Activated CD4-positive, alpha-beta T cell treated with anti-CD3 and anti-CD28 coated beads for 4 hours (primary cell): ENCODE measurements at regions not wholly inside any gene's neighbourhood (a gene's known extent, or its start where the extent isn't known, plus 50 kb on each side); places are given as distances from the start of the nearest gene placed in this dataset.
"Not testable (repeated sequence)": the region's sequence is repeated elsewhere in the genome, so short reads cannot be mapped to it uniquely, and the experiment has no call there.

Experiments
- DNase-seq, 2 donors: peaks; one replicate each; pipeline ENCODE4 v3.0.0-alpha.2; 2020

DNA sequence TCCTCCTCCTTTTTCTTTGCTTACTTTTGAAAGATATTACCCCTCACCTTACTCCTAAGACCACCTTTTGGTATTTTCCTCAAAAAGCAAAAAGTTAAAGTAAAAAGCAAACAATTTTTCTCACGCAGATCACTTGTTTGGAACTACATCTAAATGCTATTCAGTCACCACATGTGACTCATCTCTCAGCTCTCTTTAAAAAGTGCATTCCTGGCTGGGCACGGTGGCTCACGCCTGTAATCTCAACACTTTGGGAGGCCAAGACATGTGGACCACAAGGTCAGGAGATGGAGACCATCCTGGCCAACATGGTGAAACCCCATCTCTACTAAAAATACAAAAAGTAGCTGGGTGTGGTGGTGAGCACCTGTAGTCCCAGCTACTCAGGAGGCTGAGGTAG lies 218.0 kb downstream of the HS3ST3B1 start:
- DNase-seq: not testable (repeated sequence)

DNA sequence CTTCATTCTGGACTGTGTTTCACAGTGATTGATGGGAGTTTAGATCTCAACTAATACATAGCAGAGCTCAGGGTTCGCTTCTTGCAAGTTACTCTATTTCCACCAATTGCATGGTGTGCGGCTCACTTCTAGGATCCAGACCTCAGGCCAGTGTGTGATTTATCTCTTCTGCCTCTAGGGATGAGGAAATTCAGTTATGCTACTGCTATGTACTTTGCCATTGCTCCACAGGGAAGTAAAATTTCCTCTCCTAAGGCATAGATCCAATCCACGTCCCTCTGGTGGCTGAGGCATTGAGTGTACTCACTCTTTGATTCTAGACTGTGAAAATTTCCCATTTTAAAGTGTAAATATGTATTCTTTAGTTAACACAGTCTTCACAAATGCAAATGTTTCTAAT lies 214.1 kb downstream of the HS3ST3B1 start:
- DNase-seq: no peak

DNA sequence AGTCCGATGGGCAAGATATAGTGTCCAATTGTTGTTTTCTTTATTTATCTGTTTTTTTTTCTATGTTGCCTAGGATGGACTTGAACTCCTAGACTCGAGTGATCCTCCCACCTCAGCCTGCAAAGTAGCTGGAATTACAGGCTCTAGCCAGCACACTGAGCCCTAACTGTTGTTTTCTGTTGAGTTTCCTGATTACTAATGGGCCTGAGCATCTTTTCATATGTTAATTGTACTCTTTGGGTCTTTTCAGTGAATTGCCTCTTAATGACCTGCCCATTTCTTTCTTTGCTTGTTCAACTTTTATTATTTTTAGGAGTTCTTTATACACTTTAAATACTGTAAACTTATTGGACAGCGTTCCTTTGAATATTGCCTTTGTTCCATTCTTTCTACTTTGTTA lies 213.0 kb downstream of the HS3ST3B1 start:
- DNase-seq: no peak

DNA sequence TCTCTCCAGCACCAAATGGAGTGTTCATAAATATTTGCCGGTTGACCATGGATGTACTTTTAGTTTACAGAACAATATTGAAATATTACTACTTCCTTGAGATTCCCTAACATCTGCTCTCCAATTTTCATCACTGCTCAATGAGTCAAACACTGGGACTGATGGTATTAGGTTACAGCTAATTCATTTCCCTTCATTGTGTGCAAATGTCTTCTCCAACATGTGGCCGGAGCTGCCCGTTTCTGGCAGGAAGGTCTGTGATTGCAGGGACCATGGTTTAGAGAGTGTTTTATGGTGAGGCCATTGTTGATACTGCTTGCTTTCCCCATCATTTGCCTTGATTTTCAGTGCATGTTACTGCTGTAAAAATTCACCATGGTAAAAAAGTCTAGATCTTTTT lies 209.3 kb downstream of the HS3ST3B1 start:
- DNase-seq: no peak

DNA sequence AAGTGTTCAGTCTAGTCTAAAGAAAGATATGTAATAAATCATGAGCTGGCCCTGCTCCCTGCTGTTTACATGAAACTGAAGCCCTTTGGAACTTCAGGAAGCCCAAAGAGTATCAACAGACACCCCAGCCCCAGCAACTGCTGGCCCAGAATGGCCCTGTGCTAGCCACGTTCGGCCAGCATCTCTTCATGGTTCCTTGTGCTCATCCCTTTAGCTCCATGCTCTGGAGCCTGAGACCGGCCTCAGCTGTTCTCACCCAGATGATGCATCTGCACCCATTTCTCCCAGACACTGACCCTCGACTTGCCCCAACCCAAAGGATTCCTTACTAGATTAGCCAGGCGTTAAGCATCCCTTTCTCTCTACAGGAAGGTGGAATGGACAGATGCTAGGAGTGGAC lies 207.3 kb downstream of the HS3ST3B1 start:
- no peak for DNase-seq

DNA sequence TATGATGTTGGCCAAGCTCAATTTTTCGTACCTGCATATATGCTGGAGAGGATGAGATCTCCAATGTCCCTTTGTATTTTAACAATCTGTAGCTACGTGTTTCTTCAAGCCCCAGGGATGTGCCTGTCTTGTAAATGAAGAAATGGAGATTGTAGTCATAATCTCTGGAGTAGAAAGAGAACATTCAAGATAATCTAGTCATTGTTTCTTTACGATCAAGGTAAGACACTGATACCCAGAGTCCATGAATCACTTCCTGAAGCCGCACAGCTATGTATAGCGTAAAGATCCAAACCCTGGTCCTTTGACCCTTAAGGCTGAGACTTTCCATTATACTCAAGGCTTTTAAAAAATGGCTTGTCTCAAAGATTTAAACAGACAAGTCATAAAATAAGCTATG lies 205.5 kb downstream of the HS3ST3B1 start:
- no peak for DNase-seq

DNA sequence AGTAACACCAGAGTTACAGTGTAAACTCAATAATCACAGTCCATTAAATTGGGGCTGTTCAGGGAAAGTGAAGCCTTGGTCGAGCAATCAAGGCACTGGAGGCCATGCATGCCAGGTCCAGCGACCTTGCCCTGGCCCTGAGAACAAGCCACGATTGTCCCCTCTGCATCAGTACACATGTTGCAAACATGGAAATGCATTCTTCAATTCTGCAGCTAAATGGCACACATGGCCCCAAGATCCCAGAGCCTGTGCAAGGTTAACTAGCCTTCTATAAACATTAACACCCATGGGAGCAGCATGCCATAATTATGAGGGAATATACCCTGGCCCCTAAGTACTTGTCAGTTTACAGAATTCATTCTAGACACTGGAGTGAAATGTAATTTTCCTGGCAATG lies 204.7 kb downstream of the HS3ST3B1 start:
- no peak for DNase-seq

DNA sequence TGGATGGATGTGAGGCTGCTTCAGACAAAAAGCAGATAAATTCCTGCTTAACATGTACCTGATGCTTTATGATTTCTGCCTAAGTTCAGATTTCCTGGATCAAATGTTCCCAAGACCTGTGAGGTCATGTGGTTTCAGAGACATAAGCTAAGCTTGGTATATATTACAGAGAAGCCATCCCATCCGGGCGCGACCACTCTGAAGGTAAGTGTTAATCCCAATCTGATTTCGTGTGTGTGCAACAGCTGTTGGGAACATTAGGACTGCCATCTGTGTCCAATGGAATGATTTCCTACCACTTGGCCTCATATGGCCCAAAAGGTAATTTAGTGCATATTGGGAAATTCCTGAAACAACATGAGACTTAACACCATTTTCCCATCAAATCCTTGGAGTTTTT lies 199.1 kb downstream of the HS3ST3B1 start:
- no peak for DNase-seq

DNA sequence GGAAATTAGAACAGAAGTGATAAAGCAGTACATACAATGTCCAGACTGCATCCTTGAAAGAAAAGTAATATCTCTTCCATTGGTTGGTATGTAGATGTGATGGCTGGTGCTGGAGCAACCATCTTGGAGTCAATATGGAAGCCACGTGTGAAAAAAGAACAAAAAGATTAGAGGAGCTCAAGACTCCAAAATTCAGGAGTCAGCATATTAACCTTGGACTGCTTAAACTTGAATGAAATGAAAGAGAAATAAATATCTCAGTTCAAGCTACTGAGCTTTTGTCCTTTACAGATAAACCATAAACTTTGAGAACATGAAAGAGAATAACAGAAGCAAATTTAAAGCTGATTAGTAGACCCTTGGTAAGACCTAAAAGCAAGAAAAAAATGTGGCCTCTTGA lies 197.9 kb downstream of the HS3ST3B1 start:
- no peak for DNase-seq

DNA sequence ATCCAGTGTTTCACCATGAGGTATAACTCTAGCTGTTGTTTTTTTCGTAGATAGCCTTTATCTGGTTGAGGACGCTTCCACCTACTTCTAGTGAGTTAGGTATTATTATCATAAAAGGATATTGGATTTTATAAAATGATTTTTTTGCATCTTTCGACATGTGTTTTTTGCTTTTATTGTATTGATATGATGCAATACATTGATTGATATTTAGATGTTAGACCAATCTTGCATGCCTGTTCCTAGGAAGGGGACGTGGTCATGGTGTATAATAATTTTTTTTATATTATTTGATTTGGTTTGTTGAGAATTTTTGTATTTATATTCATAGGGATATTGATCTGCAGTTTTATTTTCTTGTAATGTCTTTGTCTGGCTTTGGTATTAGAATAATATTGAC lies 193.3 kb downstream of the HS3ST3B1 start:
- no peak for DNase-seq

DNA sequence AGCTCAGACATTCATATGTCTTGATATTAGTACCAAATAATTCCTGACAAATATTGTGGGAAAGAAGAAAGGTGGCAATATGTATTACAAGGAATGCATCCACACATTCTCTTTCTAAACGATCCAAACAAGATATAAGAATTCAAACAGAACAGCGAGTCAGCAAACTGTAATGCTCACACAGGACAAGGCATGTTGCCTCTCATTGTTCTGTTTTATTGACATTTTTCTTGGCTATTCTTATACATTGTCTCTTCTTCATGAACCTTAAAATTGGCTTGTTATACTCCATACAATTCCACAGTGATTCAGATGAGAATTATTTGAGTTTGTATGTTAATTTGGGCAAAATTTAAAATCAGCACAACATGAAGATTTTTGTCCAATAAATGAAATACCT lies 189.1 kb downstream of the HS3ST3B1 start:
- no peak for DNase-seq

DNA sequence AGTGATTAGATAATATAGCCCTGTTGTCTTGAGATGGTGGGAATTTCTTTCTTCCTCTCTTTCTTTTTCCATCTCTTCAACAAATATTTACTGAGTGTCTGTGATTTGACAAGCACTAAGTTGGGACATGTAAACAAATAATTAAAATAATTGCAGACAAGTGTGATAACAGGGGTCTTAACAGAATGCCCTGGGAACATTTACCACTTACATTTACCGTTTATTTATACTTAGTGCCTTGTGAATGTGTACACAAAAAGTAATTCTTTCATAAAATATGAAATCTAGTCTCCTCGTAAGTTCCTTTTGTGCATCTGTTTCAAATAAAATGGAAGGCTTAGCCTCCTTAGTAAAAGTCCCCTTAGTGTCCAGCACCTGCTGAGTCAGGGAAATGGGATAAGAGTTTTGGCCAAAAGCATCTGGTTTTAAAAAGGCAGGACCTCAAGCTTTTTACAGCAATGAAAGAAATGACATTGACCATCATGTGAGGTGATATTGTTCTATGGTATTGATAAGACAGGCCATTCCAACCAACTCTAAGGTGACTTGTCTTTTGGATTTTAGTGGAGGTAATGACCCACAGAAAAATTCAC lies 188.2 kb downstream of the HS3ST3B1 start:
- DNase-seq: no peak

DNA sequence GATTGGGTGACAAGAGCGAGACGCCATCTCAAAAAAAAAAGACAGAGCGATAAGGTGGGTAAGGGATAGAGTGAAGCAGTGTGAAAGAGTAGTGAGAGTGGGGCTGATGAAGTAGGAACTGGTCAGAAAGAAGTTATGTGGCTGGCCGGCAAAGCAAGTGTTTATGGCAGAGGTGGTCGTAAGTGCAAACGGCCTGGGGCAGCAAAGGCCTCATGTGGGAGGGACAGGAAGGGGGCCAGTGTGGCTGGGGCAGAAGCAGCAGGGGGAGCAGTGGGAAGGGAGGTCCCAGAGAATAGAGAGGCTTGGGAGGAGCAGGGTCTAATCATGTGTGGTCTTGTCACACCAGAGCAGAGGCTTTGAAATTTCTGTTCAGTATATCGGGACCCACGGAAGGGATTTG lies 186.2 kb downstream of the HS3ST3B1 start:
- no peak for DNase-seq

DNA sequence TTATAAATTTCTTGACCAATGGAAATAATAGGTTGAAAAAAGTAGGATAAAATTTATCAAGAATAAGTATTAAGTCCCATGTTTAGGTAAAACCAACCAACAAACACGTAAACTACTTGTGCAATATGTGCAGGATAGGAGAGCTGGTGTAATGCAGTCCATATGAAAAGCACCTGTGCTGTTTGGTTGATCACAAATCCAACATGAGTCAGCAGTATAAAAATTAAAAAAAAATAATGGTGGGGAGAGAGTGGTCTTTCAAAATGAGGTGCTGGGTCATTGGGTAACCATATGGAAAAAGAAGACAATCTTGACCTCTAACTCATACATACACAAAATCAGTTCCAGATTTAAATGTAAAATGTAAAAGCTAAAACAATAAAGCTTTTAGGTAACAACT lies 181.8 kb downstream of the HS3ST3B1 start:
- no peak for DNase-seq

DNA sequence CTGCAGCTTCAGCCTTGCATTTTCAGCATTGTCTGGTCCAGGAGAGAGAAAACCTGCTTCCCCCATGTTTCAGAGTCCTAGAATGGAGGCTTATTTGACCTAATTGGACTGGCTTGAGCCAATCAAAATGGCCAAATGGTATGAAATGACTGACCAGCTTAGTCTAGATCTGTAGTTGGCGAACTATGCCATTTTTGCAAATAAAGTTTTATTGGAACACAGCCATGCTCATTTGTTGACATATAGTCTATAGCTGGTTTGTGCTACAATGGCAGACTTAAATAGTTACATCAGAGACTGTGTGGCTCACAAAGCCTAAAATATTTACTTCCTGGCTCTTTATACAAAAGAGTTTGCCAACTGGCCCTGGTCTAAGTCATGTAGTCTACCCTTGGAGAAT lies 180.8 kb downstream of the HS3ST3B1 start:
- no peak for DNase-seq

DNA sequence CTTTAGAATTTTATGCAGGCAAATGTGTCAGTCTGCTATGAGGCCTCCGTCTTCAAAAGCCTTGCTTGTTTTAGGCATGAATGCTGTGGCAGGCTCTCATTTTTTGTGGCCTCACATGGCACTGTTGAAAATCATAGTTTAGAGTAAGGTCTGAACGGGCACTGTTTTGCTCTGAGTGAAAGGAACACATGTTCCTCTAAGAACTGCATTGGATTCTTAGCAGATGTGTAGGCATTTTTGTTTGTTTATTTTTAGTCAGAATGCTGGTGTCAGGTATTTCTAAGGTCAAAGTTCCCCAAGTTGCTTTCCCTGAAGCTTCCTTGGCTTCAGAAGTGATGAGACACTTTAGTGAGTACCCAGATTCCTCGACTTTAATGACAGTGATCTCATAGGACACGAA lies 173.7 kb downstream of the HS3ST3B1 start:
- no peak for DNase-seq

DNA sequence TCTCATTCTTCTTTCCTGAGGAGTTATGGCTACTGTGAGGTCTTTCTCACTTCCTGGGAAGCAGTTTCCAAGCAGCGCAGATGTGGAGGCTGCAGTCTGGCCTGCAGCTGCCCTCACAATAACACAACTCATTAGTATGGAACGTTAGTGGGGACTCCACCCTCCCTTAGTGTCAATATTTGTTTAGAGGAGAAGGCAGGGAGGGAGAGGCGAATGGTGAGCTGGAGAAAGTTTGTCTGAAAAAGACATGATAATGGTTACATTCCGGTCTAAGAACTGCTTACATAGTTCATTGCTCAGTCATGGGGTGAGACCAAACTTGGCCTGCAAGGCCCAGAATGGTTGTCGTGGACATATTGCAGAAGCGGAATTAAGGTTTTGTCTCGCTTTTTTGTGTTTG lies 170.2 kb downstream of the HS3ST3B1 start:
- DNase-seq: no peak

DNA sequence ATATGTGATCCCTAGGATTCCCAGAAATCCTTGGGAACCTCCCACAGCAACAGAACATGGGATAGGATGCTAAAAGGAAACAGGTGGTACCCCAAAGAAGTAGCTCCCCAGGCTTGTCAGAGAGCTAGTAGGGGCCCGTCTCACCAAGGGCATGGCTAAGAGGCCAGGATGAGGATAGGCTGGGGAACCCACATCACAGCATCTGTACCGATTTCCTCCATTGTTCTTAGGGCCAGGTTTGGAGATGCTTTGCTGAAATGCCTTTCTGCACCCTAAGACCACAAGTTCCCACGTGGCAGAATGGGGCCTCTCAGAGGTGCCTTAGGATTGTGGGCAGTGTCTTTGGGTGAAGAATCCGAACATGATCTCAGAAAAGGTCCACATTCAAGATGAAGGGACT lies 169.5 kb downstream of the HS3ST3B1 start:
- no peak for DNase-seq

DNA sequence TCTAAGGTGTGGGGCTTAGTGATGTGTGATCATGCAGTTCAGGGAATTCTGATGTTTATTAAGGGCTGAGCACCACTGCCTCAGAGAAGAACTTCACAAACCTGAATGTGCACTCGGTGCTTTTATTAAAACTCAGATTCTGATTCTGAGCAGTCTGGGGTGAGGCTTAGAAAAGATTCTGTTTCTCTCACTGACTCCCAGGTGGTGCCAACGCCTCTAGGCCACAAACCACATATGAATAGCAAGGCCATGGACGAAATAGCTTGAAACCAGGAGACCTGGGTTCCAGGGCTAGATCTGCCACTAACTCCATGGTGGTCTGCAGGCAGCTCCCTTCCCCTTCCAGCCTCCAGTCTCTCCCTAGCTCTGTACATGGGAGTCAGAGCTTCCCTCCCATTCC lies 169.1 kb downstream of the HS3ST3B1 start:
- DNase-seq: no peak

DNA sequence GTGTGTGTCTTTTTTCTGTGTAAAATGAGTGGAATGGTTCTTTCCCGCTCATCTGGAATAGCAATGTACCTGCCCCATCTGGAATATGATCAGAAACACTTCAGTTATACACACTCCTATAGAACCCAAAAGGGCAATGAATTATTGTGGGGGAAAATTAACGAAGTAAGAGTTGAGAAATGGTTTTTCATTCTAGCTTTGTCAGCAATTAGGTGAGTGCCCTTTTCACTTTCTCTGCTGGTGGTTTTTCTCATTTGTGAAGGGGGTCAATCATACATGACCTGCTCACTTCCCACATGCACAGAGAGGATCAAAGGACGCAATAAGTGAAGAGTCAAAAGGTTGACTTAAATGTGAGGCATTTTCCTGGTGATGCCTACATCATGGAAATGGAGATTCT lies 168.0 kb downstream of the HS3ST3B1 start:
- DNase-seq: no peak

DNA sequence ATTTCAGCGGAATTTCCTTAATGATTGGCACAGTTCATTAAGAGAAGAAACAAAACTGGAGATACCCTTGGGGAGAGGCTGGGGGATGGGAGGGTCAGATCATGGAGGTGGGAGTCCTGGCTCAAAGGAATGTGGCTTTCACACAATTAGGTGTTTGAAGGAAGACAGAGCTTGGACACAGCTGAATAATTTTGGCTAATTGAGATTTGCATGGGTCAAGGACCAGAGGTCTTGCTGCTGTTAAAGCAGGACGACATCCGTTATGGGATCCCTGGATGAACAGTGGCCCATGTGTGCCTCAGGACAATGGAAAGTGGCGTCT lies 160.3 kb downstream of the HS3ST3B1 start:
- no peak for DNase-seq

DNA sequence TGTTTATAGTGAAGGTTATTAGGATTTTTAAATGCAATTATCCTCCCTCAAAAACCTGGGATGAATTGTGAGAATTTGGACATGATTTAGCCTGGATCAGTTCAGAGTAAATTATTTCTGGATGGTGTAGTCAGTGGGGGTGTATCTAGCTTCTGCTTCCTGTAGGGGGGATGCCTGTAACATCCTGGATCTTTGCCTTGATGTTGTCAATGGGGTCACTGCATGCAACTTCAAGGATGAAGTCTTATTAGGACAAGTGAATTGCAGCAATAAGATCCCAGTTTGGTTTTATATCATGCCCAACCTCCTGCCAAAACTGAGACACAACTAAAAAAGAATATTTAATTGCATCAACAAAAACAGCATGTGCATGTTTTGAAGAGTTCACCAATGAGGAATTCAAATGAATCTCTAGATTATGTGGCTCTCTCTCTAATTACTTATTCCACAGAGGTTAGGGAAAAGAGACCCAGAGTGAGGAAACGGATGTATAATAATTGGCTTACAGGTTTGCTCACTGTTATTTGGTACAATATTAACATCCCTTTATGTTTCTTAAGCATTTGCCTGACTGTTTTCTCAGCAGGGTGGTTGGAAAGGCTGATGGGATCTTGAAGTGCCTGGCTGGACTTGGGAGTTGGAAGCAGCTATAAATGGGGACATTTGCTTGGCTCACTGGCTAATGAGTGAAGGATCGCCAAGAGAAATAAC lies 159.8 kb downstream of the HS3ST3B1 start:
- DNase-seq: no peak

DNA sequence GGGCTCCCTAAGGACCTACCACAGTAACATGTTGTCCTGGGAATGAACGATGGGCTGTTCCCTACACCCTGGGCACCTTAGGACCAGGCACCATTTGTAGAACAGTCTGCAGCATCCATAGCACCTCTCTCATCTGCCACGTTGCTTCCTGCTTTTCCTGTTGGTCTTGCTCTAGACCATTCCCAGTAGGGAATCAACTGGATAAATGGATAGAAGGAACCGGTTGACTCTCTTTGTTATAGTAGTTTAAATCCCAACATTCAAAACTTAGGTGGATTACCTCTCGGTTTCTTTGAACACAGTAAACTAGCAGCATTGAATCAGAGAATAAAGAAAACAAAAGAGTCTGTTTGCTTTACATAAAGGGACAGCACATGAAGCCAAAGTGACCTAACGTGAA lies 159.1 kb downstream of the HS3ST3B1 start:
- no peak for DNase-seq

DNA sequence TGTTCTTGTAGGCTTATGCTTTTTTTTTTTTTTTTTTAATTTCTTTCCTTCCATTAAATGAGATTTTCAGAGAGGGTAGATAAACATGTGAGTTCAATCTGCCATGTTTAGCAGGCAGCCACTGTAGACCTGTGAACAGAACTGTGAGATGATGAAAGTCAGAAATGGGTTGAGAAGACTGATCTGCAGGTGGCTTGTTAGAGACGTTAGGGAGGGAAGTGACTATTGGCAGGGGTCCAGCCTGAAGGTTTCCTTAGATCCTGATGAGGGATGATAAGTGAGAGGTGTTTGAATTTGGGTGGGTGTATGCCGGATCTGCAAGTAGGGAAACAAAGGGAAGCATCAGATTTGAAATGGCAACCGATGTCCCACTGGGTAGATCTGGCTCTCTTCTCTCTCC lies 157.8 kb downstream of the HS3ST3B1 start:
- DNase-seq: no peak

DNA sequence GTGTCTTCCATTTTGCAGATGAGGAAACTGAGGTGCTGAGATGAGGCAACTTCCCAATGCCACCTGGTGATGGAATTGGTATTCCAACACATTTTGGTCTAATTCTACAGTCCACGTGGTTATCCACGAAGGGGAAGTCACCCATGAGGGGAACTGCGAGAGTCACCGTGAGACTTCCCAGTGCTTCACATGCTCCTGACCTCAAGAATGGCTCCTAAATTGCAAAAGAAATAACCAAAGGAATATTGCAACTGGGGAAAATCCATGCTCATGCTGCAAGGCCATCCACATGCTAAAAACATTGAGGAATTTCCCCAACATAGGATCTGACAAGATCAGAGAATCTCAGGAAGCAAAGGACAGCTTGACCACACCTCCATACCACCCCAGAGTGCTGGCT lies 153.9 kb downstream of the HS3ST3B1 start:
- no peak for DNase-seq
